Coronary artery (tissue), 2 donors: ENCODE measurements at regions not wholly inside any gene's neighbourhood (a gene's known extent, or its start where the extent isn't known, plus 50 kb on each side); places are given as distances from the start of the nearest gene placed in this dataset.

Source experiments
- DNase-seq: peaks from one replicate; pipeline ENCODE4 v3.0.0-alpha.2; 2017; ENCODE audit warnings: low spot score
- H3K27ac ChIP-seq, 2 donors: fragments of 200-600 bp; sonication (generic); one replicate each; pipeline ENCODE4 v1.5.1; 2016 to 2019
- H3K4me3 ChIP-seq: fragments of 200-600 bp; sonication (generic); 2 replicates; pipeline ENCODE4 v1.5.1; 2016; ENCODE audit warnings: mild to moderate bottlenecking, moderate library complexity
- TF ChIP-seq, protein P1 (sequence below): fragments of 200-600 bp; sonication (generic); IDR thresholded peaks from one replicate; pipeline ENCODE4 v1.5.1; 2019; ENCODE audit warnings: antibody characterized with exemption

DNA sequence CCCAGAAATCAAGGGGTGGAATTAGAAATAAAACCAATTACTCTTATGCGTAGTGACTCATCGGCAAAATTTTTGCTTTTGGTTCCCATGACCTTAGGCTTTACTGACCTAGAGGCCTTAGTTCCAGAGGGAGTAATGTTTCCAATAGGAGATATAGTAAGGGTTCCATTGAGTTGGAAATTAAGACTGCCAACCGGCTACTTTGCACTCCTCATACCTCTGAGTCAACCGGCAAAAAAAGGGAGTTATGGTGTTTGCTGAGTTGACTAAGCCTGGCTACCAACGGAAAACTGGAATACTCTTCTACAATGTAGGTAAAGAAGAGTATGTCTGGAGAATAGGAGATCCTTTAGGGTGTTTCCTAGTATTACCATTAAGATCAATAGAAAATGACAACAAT, 919.8 kb downstream of the CENPC start:
- DNase-seq = no peak
- H3K27ac ChIP-seq = no peak overlapping the region
- TF ChIP-seq, protein P1, sequence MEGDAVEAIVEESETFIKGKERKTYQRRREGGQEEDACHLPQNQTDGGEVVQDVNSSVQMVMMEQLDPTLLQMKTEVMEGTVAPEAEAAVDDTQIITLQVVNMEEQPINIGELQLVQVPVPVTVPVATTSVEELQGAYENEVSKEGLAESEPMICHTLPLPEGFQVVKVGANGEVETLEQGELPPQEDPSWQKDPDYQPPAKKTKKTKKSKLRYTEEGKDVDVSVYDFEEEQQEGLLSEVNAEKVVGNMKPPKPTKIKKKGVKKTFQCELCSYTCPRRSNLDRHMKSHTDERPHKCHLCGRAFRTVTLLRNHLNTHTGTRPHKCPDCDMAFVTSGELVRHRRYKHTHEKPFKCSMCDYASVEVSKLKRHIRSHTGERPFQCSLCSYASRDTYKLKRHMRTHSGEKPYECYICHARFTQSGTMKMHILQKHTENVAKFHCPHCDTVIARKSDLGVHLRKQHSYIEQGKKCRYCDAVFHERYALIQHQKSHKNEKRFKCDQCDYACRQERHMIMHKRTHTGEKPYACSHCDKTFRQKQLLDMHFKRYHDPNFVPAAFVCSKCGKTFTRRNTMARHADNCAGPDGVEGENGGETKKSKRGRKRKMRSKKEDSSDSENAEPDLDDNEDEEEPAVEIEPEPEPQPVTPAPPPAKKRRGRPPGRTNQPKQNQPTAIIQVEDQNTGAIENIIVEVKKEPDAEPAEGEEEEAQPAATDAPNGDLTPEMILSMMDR = no peak
- H3K4me3 ChIP-seq = no peak overlapping the region

DNA sequence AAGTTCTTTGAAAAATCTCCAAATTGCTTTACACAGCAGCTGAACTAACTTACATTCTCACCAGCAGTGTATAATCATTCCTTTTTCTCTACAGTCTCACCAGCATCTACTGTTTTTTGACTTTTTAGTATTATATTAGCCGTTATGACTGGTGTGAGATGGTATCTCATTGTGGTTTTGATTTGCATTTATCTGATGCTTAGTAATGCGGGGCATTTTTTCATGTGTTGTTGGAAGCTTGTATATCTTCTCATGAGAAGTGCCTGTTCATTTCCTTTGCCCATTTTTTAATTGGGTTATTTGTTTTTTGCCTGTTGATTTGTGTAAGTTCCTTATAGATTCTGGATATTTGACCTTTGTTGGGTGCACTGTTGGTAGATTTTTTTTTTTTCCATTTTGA, 931.7 kb downstream of the CENPC start:
- TF ChIP-seq, protein P1 = no peak
- no peak overlapping the region for H3K4me3 ChIP-seq
- no peak overlapping the region for H3K27ac ChIP-seq
- DNase-seq = no peak

DNA sequence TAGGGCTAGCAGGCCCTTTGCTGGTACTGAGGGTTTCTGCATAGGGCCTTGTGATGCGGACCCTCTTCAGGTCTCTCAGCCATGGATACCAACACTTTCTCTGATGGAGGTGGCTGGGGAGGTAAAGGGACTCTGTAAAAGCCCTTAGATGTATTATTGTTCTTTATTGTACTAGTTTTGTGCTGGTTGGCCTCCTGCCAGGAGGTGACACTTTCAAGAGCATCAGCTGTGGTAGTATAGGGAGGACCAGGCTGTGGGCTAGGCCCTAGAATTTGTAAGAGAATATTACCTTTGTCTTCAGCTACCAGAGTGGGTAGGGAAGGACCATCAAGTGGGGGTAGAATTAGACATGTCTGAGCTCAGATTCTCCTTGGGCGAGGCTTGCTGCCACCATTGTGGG, 936.3 kb downstream of the CENPC start:
- TF ChIP-seq, protein P1 = no peak
- no peak for DNase-seq
- Histone ChIP-seq H3K4me3 (no peak overlapping the region), H3K27ac (no peak overlapping the region)

DNA sequence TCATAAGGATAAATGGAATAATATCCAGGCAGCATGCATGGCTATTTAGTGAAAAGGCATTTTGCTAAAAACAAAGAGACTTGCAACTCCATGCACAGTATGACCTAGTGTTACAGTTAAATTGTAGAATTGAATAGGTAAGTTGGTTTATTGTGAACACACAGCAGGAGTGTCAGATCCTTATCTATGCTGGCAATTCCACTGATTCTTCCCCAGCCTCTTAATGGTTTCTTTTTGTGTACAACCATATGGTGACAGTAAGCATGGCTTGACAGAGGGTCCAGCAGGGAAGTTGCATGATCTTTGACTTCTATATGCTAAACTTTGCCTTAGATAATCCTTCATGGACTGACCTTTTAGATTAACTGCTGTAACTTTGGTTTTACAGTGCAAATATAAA, 936.6 kb upstream of the EPHA5 start:
- TF ChIP-seq, protein P1 = no peak
- Histone ChIP-seq H3K27ac (no peak overlapping the region), H3K4me3 (no peak overlapping the region)
- no peak for DNase-seq

DNA sequence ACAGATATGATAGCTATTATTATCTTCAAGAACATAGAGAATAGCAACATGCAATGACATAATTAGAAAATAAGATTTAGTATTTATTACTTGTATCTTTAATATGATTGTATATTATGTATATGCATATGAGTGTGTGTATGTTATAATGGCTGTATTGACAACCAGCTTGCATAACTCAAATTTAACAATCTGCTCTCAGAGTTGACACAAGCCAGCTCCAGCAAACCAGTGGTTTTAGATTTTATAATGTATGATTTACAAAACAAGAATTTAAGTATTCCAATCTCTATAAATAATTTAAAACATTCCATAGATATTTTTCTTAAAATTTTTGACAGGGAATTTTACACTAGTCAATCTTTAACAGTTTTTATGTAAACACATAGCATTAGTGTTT, 935.9 kb upstream of the EPHA5 start:
- TF ChIP-seq, protein P1 = no peak
- H3K4me3 ChIP-seq = no peak overlapping the region
- no peak overlapping the region for H3K27ac ChIP-seq
- DNase-seq = no peak

DNA sequence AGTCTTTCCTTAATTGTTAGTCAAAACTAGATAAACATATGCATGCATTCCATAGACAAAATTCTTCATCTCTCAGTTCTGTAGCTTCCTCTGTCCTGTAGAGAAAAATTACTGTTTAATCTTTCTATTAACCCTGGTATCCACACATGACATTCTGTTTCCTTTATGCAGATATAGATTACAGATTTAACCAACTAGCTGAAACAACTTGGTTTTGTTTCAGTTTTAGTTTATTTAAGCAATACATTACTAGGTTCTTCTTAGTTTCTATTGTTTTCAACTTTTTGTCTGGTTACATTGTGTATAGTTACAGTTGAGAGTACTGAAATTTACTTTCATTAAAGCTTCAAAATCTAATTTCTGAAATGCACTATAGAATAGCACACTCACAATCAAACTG, 933.9 kb upstream of the EPHA5 start:
- no peak for DNase-seq
- TF ChIP-seq, protein P1 = no peak
- H3K4me3 ChIP-seq = no peak overlapping the region
- no peak overlapping the region for H3K27ac ChIP-seq

DNA sequence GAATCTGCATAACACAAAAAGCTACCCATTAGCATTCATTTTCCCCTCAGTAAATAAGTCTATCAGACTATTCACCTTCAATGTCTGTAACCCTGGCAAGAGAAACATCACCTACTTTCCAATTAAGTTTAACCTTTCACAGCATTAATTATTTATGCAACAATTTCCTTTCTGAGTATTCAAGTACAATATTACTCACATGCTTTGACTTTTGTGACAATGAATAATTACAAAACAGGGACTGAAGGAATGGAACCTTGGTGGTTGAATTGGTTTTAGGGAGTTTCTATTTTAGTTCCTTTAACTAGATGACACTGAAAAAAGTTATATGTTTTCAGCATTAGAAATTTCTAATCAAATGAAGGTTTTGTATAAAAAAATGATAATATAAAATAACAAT, 932.3 kb upstream of the EPHA5 start:
- Histone ChIP-seq H3K4me3 (no peak overlapping the region), H3K27ac (no peak overlapping the region)
- no peak for DNase-seq
- TF ChIP-seq, protein P1 = no peak
